Muscle layer of duodenum (tissue), 2 donors: ENCODE measurements at regions not wholly inside any gene's neighbourhood (a gene's known extent, or its start where the extent isn't known, plus 50 kb on each side); places are given as distances from the start of the nearest gene placed in this dataset.
"Not testable (repeated sequence)": the region's sequence is repeated elsewhere in the genome, so short reads cannot be mapped to it uniquely, and the experiment has no call there.

ENCODE experiments used
- H3K27ac ChIP-seq: one replicate; pipeline ENCODE4 v1.7.0; 2013; ENCODE audit warnings: mild to moderate bottlenecking, low read length
- H3K27me3 ChIP-seq: one replicate; pipeline ENCODE4 v1.7.0; 2013; ENCODE audit warnings: low read depth, mild to moderate bottlenecking, control low read depth, low read length
- H3K36me3 ChIP-seq, 2 donors: one replicate each; pipeline ENCODE4 v1.7.0; 2013; ENCODE audit warnings: low read length in 2 of 2, control low read depth in 1 of 2, mild to moderate bottlenecking in 1 of 2; ENCODE audit not compliant: insufficient read depth in 2 of 2, control insufficient read depth in 1 of 2
- H3K4me1 ChIP-seq, 2 donors: one replicate each; pipeline ENCODE4 v1.7.0; 2013; ENCODE audit warnings: low read length in 2 of 2, mild to moderate bottlenecking in 2 of 2, control low read depth in 1 of 2, moderate library complexity in 1 of 2; ENCODE audit not compliant: insufficient read depth in 2 of 2, control insufficient read depth in 1 of 2
- H3K4me3 ChIP-seq, 2 donors: one replicate each; pipeline ENCODE4 v1.7.0; 2013; ENCODE audit warnings: low read length in 2 of 2, low read depth in 1 of 2, mild to moderate bottlenecking in 1 of 2
- H3K9me3 ChIP-seq, 2 donors: one replicate each; pipeline ENCODE4 v1.7.0; 2013; ENCODE audit warnings: low read length in 2 of 2, control low read depth in 1 of 2, mild to moderate bottlenecking in 1 of 2; ENCODE audit not compliant: control insufficient read depth in 1 of 2
- donor health status: healthy.

GRCh38 chr17:77843255-77843895 is 115.1 kb upstream of the TNRC6C start:
- not testable (repeated sequence) for H3K4me3 ChIP-seq, H3K36me3 ChIP-seq, H3K9me3 ChIP-seq, H3K4me1 ChIP-seq, H3K27me3 ChIP-seq, H3K27ac ChIP-seq

GRCh38 chr17:77843896-77844295 is 114.6 kb upstream of the TNRC6C start:
- no peak overlapping the region for H3K27ac ChIP-seq
- H3K4me3 ChIP-seq: no peak overlapping the region
- no peaks in the 10 kb centered on the region for H3K9me3 ChIP-seq
- H3K36me3 ChIP-seq: no peaks in the 10 kb centered on the region
- H3K4me1 ChIP-seq: peaks cover 0 to 4% of the 10 kb centered on the region in 2 donors
- no peaks in the 10 kb centered on the region for H3K27me3 ChIP-seq

GRCh38 chr17:77844681-77845080 is 113.8 kb upstream of the TNRC6C start:
- Histone ChIP-seq H3K36me3 (no peaks in the 10 kb centered on the region), H3K4me1 (peaks cover 0 to 4% of the 10 kb centered on the region in 2 donors), H3K4me3 (no peak overlapping the region), H3K9me3 (no peaks in the 10 kb centered on the region), H3K27me3 (no peaks in the 10 kb centered on the region), H3K27ac (no peak overlapping the region)

DNA sequence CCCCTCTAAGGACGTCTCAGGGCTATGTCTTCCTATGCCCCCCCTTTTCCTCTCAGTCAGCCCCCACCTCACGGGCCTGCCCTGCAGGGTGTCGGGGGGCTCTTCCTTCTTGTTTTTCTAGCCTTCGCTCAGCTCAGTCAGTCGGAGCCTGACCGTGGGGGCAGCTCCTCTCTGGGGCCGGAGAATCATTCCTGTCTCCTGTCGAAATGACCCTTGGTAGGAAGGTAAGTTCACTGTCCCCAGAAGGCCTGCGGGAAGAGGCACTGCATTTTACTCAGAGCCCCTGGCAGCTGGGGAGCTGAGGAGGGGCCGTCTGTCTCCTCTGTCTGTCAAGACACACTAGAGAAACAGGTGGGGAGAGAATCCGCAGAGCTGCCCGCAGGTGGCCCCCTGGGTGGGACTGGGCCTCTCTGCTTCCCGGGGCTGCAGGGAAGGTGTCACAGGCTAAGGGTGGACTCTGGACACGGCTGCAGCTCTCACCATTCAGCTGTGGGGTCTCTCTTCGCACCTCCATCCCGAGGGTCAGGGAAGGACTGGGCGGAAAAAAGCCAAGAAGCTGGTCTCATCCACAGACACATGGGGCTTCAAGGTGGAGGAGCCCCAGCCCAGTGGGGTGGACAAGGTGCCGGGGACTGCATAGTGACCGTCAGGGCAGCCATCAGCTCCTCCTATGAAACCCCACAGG is 112.8 kb upstream of the TNRC6C start:
- Histone ChIP-seq H3K27ac (no peak overlapping the region), H3K4me3 (no peak overlapping the region), H3K9me3 (no peaks in the 10 kb centered on the region), H3K4me1 (no peaks in the 10 kb centered on the region), H3K36me3 (no peaks in the 10 kb centered on the region), H3K27me3 (no peaks in the 10 kb centered on the region)

DNA sequence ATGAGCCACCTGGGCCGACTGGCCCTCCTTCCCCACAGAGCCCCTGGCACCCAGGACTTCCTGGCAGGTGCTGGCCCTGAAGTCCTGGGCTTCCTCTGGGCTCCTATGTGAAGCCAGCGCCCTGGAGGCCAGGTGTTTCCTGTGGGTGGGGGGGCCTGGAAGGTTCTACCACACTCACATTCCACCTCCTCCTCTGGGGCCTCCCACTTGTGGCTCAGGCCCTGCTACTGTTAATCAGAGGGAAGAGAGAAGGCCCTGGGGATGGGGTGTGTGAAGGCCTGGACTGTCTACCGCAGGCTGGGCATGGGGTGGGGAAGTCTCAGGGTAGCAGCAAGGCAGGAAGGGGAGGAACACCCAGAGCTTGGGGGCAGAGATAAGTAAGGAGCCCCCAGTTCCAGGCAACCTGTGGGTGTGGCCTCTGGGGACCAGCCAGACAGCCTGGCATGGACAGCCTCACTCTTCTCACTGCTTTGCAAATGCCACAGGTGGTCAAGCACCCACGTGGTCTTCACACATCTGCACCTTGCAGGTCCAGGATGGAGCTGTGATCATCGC is 111.9 kb upstream of the TNRC6C start:
- no peaks in the 10 kb centered on the region for H3K36me3 ChIP-seq
- no peaks in the 10 kb centered on the region for H3K9me3 ChIP-seq
- H3K4me1 ChIP-seq: no peaks in the 10 kb centered on the region
- no peak overlapping the region for H3K4me3 ChIP-seq
- no peaks in the 10 kb centered on the region for H3K27me3 ChIP-seq
- no peak overlapping the region for H3K27ac ChIP-seq

DNA sequence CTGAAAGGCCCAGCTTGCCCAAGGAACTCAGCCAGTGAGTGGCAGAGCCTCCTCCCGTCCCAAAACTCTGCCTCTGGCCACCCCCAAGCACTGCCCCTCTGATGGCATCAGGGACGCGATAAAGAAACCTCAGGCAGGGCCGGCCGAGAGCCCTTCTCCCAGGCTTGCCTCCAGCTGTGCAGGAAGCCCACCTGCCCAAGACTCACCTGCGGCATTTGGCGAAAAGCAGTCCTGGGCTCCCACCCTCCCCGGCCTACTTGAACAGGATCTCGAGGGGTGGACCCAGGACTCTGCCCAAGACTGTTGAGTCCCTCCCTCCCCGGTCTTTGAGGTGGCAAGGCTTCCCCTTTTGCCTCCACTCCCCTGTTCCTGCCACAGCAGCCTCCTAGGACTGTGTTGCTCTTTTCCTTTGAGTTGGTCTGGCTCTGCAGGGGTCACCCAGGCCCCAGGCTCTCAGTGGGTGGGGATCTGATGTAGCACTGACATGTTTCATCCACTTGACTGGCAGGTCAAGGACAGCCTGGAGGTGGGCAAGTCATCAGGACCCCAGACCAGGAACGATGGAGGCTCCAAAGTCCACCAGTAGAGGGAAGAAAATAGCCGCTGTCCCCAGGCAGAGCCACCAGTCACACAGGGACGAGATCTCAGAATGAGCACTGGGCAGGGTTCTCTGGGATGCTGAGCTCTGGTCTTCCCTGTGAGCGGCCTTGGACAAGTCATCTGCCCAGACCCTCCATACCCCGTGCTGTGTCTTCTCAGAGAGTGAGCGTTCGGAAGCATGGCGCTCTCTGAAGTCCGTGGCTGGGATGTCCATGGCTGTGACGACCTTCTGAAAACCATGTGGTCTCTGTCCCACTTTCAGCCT is 111.0 kb upstream of the TNRC6C start:
- Histone ChIP-seq H3K4me1 (no peaks in the 10 kb centered on the region), H3K27me3 (no peaks in the 10 kb centered on the region), H3K27ac (no peak overlapping the region), H3K4me3 (no peak overlapping the region), H3K9me3 (no peaks in the 10 kb centered on the region), H3K36me3 (no peaks in the 10 kb centered on the region)

- no peaks in the 10 kb centered on the region for H3K36me3 ChIP-seq
- H3K27me3 ChIP-seq: no peaks in the 10 kb centered on the region
- H3K9me3 ChIP-seq: no peaks in the 10 kb centered on the region
- H3K27ac ChIP-seq: no peak overlapping the region
- H3K4me1 ChIP-seq: no peaks in the 10 kb centered on the region
- H3K4me3 ChIP-seq: no peak overlapping the region
Observed at GRCh38 chr17:77848257-77848656, 110.2 kb upstream of the TNRC6C start.

DNA sequence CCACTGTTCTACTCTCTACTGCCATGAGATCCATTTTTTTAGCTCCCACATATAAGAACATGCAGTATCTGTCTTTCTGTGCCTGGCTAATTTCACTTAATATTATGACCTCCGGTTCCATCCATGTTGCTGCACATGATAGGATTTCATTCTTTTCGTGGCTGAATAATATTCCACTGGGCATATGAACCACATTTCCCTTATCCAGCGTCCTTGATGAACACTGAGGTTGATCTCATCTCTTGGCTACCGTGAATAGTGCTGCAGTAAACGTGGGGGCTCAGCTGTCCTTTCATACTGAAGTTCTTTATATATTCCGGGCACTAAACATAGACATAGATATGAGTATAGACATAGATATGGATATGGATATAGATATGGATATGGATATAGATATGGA is 109.3 kb upstream of the TNRC6C start:
- Histone ChIP-seq H3K4me3 (no peak overlapping the region), H3K4me1 (no peaks in the 10 kb centered on the region), H3K27ac (no peak overlapping the region), H3K27me3 (no peaks in the 10 kb centered on the region), H3K9me3 (no peaks in the 10 kb centered on the region), H3K36me3 (no peaks in the 10 kb centered on the region)

DNA sequence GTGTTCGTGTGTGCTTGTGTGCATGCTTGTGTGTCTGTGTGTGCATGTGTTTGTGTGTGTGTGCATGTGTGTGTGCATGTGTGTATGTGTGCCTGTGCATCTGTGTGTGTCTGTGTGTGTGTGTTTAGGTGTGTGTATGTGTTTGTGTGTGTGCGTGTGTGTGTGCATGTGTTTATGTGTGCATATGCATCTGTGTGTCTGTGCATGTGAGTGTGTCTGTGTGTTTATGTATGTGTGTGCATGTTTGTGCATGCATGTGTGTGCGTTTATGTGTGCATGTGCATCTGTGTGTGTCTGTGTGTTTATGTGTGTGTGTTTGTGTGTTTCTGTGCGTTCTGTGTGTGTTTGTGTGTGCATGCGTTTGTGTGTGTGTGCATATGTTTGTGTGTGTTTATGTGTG is 106.6 kb upstream of the TNRC6C start:
- H3K36me3 ChIP-seq: no peaks in the 10 kb centered on the region
- no peak overlapping the region for H3K27ac ChIP-seq
- H3K27me3 ChIP-seq: no peaks in the 10 kb centered on the region
- H3K4me3 ChIP-seq: no peak overlapping the region
- no peaks in the 10 kb centered on the region for H3K9me3 ChIP-seq
- H3K4me1 ChIP-seq: no peaks in the 10 kb centered on the region

DNA sequence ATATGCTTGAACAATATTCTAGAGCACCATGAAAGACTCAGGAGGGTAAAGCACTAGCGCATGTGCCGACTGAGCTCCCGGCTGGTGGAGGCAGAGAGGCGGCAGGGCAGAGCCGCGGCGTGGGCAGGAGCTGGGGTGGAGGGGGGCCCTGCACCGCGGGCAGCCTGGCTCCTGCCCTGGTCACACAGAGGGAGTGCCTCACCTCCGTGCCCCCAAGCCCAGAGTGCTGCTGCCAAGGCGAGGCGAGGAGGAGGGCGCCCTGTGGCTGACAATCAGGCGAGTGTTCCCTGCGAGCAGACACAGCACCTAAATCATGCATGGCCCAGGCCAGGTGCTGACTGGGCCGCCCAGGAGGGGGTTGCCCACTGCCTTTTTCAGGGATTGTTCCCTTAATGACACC is 105.8 kb upstream of the TNRC6C start:
- H3K27me3 ChIP-seq: no peaks in the 10 kb centered on the region
- no peak overlapping the region for H3K27ac ChIP-seq
- no peak overlapping the region for H3K4me3 ChIP-seq
- H3K9me3 ChIP-seq: no peaks in the 10 kb centered on the region
- no peaks in the 10 kb centered on the region for H3K4me1 ChIP-seq
- no peaks in the 10 kb centered on the region for H3K36me3 ChIP-seq

- Histone ChIP-seq H3K9me3 (no peaks in the 10 kb centered on the region), H3K27me3 (no peaks in the 10 kb centered on the region), H3K27ac (no peak overlapping the region), H3K4me1 (no peaks in the 10 kb centered on the region), H3K4me3 (no peak overlapping the region), H3K36me3 (no peaks in the 10 kb centered on the region)
Observed at GRCh38 chr17:77853191-77853977, 105.1 kb upstream of the TNRC6C start.
